Fibroblast of lung (primary cell): ENCODE measurements at regions not wholly inside any gene's neighbourhood (a gene's known extent, or its start where the extent isn't known, plus 50 kb on each side); places are given as distances from the start of the nearest gene placed in this dataset.

ENCODE experiments used
- DNase-seq, 2 donors: peaks; one replicate each; pipeline versions ENCODE4 v3.0.0 to v3.0.0-alpha.2; 2010; ENCODE audit warnings: low read depth in 2 of 2
- H2AFZ ChIP-seq: 2 replicates; pipeline ENCODE4 v1.5.1; 2012; ENCODE audit warnings: low read length, control low read depth, inconsistent platforms
- H3K27ac ChIP-seq: 2 replicates; pipeline ENCODE4 v1.5.1; 2011; ENCODE audit warnings: low read length, control low read depth; ENCODE audit not compliant: insufficient read depth
- H3K27me3 ChIP-seq: 2 replicates; pipeline ENCODE4 v1.5.1; 2011; ENCODE audit warnings: mild to moderate bottlenecking, low read length; ENCODE audit not compliant: control insufficient read depth, insufficient read depth
- H3K36me3 ChIP-seq: 2 replicates; pipeline ENCODE4 v1.5.1; 2011; ENCODE audit warnings: low read length; ENCODE audit not compliant: control insufficient read depth, insufficient read depth
- H3K4me1 ChIP-seq: 2 replicates; pipeline ENCODE4 v1.5.1; 2011; ENCODE audit warnings: low read length; ENCODE audit not compliant: control insufficient read depth, insufficient read depth; ENCODE audit errors: extremely low read depth
- H3K4me2 ChIP-seq: 2 replicates; pipeline ENCODE4 v1.5.1; 2011; ENCODE audit warnings: low read length, control low read depth; ENCODE audit not compliant: insufficient read depth; ENCODE audit errors: extremely low read depth
- H3K4me3 ChIP-seq, 4 experiments: fragments of 200-600 bp in 1 of 4; sonication (generic) in 1 of 4; replicated peaks in 1 of 4; 2 replicates each; pipeline ENCODE4 v1.5.1; 2011 to 2016; ENCODE audit warnings: low read length in 4 of 4, low read depth in 3 of 4, mild to moderate bottlenecking in 3 of 4, control low read depth in 2 of 4, inconsistent platforms in 1 of 4, mixed read lengths in 1 of 4; ENCODE audit not compliant: insufficient read depth in 1 of 4; ENCODE audit errors: control extremely low read depth in 1 of 4
- H3K79me2 ChIP-seq: 2 replicates; pipeline ENCODE4 v1.5.1; 2012; ENCODE audit warnings: mild to moderate bottlenecking, low read length, inconsistent platforms; ENCODE audit not compliant: control insufficient read depth, insufficient read depth
- H3K9ac ChIP-seq: 2 replicates; pipeline ENCODE4 v1.5.1; 2011; ENCODE audit warnings: mild to moderate bottlenecking, low read length, control low read depth; ENCODE audit not compliant: insufficient read depth
- H3K9me3 ChIP-seq: 2 replicates; pipeline ENCODE4 v1.5.1; 2012; ENCODE audit warnings: low read depth, low read length; ENCODE audit not compliant: control insufficient read depth, insufficient read depth
- H4K20me1 ChIP-seq: 2 replicates; pipeline ENCODE4 v1.5.1; 2011; ENCODE audit warnings: low read length; ENCODE audit not compliant: control insufficient read depth, insufficient read depth; ENCODE audit errors: extremely low read depth
- EZH2 ChIP-seq: IDR thresholded peaks from 2 replicates; pipeline ENCODE4 v1.5.1; 2012; ENCODE audit warnings: low read length, control low read depth, mild to moderate bottlenecking; ENCODE audit errors: missing control alignments
- TF ChIP-seq, protein P1 (sequence below), 2 donors: IDR thresholded peaks in 1 of 2; conservative IDR thresholded peaks in 1 of 2; 1 replicate in 1 of 2; 2 replicates in 1 of 2; pipeline ENCODE4 v1.5.1; 2011 to 2012; ENCODE audit warnings: low read length in 2 of 2, control low read depth in 1 of 2, inconsistent platforms in 1 of 2, low read depth in 1 of 2, mild to moderate bottlenecking in 1 of 2

DNA sequence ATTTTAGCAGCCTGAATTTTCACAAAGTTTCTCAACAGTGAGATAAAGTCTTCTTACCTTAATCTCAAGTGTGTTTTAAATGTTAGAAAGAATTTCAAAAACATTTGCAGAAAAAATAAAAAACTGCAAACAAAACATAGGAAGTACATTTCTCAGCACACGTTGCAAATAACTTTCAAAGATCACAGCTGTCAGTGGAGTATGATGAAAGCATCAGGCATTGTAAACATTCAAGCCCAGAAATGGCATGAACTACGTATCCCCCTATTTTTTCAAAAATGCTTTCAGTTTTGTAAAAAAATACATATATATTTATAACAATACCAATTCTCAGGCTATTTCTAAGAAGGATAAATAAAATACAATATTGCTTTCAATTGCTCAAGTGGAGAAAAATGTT is 320.6 kb upstream of the TFPI start:
- no peak for TF ChIP-seq EZH2
- no peaks in the 10 kb centered on the region for H3K36me3 ChIP-seq
- no peak overlapping the region for H2AFZ ChIP-seq
- no peak overlapping the region for H3K27ac ChIP-seq
- H3K4me1 ChIP-seq: no peaks in the 10 kb centered on the region
- no peak overlapping the region for H3K9ac ChIP-seq
- H3K9me3 ChIP-seq: no peaks in the 10 kb centered on the region
- H3K79me2 ChIP-seq: no peaks in the 10 kb centered on the region
- no peaks in the 10 kb centered on the region for H3K27me3 ChIP-seq
- no peaks in the 10 kb centered on the region for H4K20me1 ChIP-seq
- H3K4me3 ChIP-seq: no peak overlapping the region
- peak in 1 of 2 donors; percentile 54 for DNase-seq
- H3K4me2 ChIP-seq: peak overlapping the region; percentile 11

DNA sequence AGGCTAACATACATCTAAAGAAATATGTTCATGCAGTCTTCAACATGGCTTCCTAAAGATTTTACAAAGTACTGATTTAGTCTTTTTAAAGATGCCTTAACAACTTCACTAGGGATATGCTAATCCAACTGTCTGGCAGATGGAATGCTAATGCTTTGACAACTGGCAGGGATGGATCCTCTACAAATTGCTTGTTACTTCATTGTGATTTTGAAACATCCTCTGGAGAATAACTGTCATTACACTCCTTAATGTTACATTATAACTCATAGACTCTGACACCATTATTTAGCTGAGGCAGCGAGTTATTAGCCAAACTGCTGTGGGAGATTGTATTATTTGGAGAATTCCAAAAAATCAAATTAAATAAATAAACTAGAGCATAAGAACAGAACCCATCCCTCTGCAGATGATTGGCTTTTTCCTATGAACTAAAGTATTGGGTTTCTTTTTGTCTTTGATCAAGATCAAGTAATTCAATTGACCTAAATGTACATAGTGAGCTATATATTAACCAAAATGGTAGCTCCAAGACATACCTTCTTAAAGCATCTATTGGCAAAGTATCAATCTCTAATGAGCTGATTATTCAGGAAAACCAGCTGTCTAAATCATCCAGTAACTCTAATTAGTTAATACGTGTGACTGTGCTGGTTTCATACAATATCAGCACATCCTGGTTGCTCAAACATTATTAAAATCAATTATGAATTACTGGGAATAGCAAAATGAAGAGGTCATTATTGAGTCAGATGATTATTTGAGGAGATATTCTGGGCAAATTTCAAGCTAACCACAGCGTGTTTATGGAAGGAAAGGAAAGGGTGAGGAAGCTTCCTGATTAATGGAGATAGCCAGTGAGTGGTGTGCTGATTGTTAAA is 321.3 kb upstream of the TFPI start:
- Histone ChIP-seq H3K79me2 (no peaks in the 10 kb centered on the region), H3K27me3 (no peaks in the 10 kb centered on the region), H2AFZ (no peak overlapping the region), H3K4me1 (no peaks in the 10 kb centered on the region), H3K27ac (no peak overlapping the region), H3K4me3 (no peak overlapping the region), H3K9ac (no peak overlapping the region), H4K20me1 (no peaks in the 10 kb centered on the region), H3K9me3 (no peaks in the 10 kb centered on the region), H3K4me2 (peak overlapping the region; percentile 15), H3K36me3 (no peaks in the 10 kb centered on the region)
- peak; percentile 19 to 69 for DNase-seq
- TF ChIP-seq, protein P1, sequence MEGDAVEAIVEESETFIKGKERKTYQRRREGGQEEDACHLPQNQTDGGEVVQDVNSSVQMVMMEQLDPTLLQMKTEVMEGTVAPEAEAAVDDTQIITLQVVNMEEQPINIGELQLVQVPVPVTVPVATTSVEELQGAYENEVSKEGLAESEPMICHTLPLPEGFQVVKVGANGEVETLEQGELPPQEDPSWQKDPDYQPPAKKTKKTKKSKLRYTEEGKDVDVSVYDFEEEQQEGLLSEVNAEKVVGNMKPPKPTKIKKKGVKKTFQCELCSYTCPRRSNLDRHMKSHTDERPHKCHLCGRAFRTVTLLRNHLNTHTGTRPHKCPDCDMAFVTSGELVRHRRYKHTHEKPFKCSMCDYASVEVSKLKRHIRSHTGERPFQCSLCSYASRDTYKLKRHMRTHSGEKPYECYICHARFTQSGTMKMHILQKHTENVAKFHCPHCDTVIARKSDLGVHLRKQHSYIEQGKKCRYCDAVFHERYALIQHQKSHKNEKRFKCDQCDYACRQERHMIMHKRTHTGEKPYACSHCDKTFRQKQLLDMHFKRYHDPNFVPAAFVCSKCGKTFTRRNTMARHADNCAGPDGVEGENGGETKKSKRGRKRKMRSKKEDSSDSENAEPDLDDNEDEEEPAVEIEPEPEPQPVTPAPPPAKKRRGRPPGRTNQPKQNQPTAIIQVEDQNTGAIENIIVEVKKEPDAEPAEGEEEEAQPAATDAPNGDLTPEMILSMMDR (conservative IDR thresholded peaks at IDR 0.05 in 1 of 2, IDR thresholded peaks at IDR 0.05 in 1 of 2; ENCODE audit: low read depth in 1 of 2, low read length in 2 of 2): no peak
- TF ChIP-seq EZH2: no peak

DNA sequence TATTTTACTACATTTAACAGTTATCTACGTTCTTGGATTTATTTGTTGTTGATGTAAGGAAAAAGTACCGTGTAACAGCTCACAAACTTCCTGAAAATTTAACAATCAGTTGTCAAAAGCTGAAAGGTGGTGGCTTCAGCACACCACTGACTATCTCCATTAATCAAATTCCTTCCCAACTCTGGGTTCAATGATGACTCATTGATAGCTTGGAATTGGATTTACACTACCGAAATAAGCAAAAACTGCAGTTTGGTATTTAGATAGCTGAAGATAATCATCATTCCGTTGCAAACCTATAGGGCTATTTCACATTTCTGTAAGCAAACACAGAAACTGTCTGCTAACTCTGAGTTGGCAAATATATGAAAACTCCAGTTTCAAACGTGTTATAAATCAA is 322.3 kb upstream of the TFPI start:
- H3K4me2 ChIP-seq: no peak overlapping the region

More for the DNA sequence above, 322.3 kb upstream of the TFPI start:
- Histone ChIP-seq H3K4me1 (no peaks in the 10 kb centered on the region), H2AFZ (no peak overlapping the region), H3K4me3 (no peak overlapping the region), H4K20me1 (no peaks in the 10 kb centered on the region), H3K79me2 (no peaks in the 10 kb centered on the region), H3K36me3 (no peaks in the 10 kb centered on the region), H3K27me3 (no peaks in the 10 kb centered on the region), H3K9me3 (no peaks in the 10 kb centered on the region), H3K27ac (no peak overlapping the region), H3K9ac (no peak overlapping the region)
- peak in 1 of 2 donors; percentile 1 for DNase-seq
- TF ChIP-seq, protein P1 (conservative IDR thresholded peaks at IDR 0.05 in 1 of 2, IDR thresholded peaks at IDR 0.05 in 1 of 2; ENCODE audit: low read depth in 1 of 2, low read length in 2 of 2): no peak
- TF ChIP-seq EZH2: no peak
